ENCODE measurements at regions not wholly inside any gene's neighbourhood (a gene's known extent, or its start where the extent isn't known, plus 50 kb on each side); places are given as distances from the start of the nearest gene placed in this dataset.

DNA sequence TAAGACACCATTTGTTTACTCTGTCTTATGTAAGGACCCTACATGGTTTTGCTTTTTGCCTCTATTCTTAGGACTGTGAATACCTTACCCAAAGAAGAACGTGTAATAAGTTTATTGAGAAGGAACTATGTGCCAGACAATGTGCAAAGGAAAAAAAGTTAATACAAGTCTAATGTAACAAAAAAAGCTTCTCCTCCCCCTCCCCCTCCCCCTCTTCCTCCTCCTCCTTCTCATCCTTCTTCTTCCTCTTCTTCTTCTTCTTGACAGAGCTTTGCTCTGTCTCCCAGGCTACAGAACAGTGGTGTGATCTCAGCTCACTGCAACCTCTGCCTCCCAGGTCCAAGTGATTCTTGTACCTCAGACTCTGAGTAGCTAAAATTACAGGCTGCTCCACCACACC lies 50.9 kb upstream of the MITF start:
- H3K9ac ChIP-seq (ENCODE audit: low read length) = no peak overlapping the region
- no peaks in the 10 kb centered on the region for H3K9me3 ChIP-seq (ENCODE audit: low read length)
- H3K9me2 ChIP-seq (ENCODE audit: insufficient read depth, low read length) = no peaks in the 10 kb centered on the region
- no peak overlapping the region for H3K27ac ChIP-seq (ENCODE audit: low read length)
- H3K36me3 ChIP-seq (ENCODE audit: insufficient read depth, low read length) = no peaks in the 10 kb centered on the region
- no peak overlapping the region for H2AFZ ChIP-seq (ENCODE audit: low read depth, low read length)
- H3K4me2 ChIP-seq (ENCODE audit: low read length) = no peak overlapping the region
- H3K27me3 ChIP-seq (ENCODE audit: insufficient read depth, low read depth, low read length) = no peaks in the 10 kb centered on the region
- no peaks in the 10 kb centered on the region for H4K20me1 ChIP-seq (ENCODE audit: insufficient read depth)
- no peak for TF ChIP-seq EZH2 (IDR thresholded peaks at IDR 0.05; ENCODE audit: borderline replicate concordance, insufficient read depth, low read length, poor library complexity, severe bottlenecking)
- no peak for TF ChIP-seq SMC3 (conservative IDR thresholded peaks at IDR 0.05; ENCODE audit: poor library complexity)
- TF ChIP-seq, protein P1, sequence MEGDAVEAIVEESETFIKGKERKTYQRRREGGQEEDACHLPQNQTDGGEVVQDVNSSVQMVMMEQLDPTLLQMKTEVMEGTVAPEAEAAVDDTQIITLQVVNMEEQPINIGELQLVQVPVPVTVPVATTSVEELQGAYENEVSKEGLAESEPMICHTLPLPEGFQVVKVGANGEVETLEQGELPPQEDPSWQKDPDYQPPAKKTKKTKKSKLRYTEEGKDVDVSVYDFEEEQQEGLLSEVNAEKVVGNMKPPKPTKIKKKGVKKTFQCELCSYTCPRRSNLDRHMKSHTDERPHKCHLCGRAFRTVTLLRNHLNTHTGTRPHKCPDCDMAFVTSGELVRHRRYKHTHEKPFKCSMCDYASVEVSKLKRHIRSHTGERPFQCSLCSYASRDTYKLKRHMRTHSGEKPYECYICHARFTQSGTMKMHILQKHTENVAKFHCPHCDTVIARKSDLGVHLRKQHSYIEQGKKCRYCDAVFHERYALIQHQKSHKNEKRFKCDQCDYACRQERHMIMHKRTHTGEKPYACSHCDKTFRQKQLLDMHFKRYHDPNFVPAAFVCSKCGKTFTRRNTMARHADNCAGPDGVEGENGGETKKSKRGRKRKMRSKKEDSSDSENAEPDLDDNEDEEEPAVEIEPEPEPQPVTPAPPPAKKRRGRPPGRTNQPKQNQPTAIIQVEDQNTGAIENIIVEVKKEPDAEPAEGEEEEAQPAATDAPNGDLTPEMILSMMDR (IDR thresholded peaks at IDR 0.05; ENCODE audit: poor library complexity, severe bottlenecking) = no peak
- TF ChIP-seq POLR2AphosphoS5 (IDR thresholded peaks at IDR 0.05) = no peak
- no peak for TF ChIP-seq TAF1 (IDR thresholded peaks at IDR 0.05; ENCODE audit: low read depth)
- no peak overlapping the region for H3K4me3 ChIP-seq (ENCODE audit: low read length)
- H3F3A ChIP-seq (ENCODE audit: insufficient read depth, low read length, poor library complexity, severe bottlenecking) = no peaks in the 10 kb centered on the region
- no peaks in the 10 kb centered on the region for H3K79me2 ChIP-seq (replicated peaks; ENCODE audit: insufficient read depth, low read length)

DNA sequence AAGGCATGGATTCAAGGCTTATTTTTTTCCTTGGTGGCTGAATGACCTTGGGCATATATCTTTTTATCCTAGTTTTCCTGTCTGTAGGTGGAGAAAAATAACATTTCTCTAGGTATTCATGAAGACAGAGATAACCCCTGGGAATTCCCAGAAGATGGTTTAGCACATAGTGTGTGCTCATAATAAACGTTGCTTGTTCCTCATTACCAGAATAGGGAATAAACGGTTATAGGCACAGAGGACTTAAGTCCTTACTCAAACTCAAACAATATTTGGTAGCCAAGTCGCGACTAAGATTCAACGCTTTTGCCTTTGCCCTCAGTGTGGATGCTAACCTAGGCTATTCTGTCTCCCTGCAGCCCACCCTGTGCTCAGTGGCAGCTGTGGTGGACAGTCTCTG lies 51.6 kb upstream of the MITF start:
- Histone ChIP-seq H3K9me3 (ENCODE audit: low read length) (no peaks in the 10 kb centered on the region), H4K20me1 (ENCODE audit: insufficient read depth) (no peaks in the 10 kb centered on the region), H3K9ac (ENCODE audit: low read length) (no peak overlapping the region), H3K36me3 (ENCODE audit: insufficient read depth, low read length) (no peaks in the 10 kb centered on the region), H3F3A (ENCODE audit: insufficient read depth, low read length, poor library complexity, severe bottlenecking) (no peaks in the 10 kb centered on the region), H3K27ac (ENCODE audit: low read length) (no peak overlapping the region), H3K27me3 (ENCODE audit: insufficient read depth, low read depth, low read length) (no peaks in the 10 kb centered on the region), H3K9me2 (ENCODE audit: insufficient read depth, low read length) (no peaks in the 10 kb centered on the region), H3K4me2 (ENCODE audit: low read length) (no peak overlapping the region), H3K79me2 (replicated peaks; ENCODE audit: insufficient read depth, low read length) (no peaks in the 10 kb centered on the region), H3K4me3 (ENCODE audit: low read length) (no peak overlapping the region), H2AFZ (ENCODE audit: low read depth, low read length) (no peak overlapping the region)
- TF ChIP-seq TAF1 (IDR thresholded peaks at IDR 0.05; ENCODE audit: low read depth) = no peak
- TF ChIP-seq POLR2AphosphoS5 (IDR thresholded peaks at IDR 0.05) = no peak
- no peak for TF ChIP-seq MXI1 (conservative IDR thresholded peaks at IDR 0.05; ENCODE audit: poor library complexity, severe bottlenecking)
- TF ChIP-seq EZH2 (IDR thresholded peaks at IDR 0.05; ENCODE audit: borderline replicate concordance, insufficient read depth, low read length, poor library complexity, severe bottlenecking) = no peak
- TF ChIP-seq SMC3 (conservative IDR thresholded peaks at IDR 0.05; ENCODE audit: poor library complexity) = no peak
- TF ChIP-seq, protein P2, sequence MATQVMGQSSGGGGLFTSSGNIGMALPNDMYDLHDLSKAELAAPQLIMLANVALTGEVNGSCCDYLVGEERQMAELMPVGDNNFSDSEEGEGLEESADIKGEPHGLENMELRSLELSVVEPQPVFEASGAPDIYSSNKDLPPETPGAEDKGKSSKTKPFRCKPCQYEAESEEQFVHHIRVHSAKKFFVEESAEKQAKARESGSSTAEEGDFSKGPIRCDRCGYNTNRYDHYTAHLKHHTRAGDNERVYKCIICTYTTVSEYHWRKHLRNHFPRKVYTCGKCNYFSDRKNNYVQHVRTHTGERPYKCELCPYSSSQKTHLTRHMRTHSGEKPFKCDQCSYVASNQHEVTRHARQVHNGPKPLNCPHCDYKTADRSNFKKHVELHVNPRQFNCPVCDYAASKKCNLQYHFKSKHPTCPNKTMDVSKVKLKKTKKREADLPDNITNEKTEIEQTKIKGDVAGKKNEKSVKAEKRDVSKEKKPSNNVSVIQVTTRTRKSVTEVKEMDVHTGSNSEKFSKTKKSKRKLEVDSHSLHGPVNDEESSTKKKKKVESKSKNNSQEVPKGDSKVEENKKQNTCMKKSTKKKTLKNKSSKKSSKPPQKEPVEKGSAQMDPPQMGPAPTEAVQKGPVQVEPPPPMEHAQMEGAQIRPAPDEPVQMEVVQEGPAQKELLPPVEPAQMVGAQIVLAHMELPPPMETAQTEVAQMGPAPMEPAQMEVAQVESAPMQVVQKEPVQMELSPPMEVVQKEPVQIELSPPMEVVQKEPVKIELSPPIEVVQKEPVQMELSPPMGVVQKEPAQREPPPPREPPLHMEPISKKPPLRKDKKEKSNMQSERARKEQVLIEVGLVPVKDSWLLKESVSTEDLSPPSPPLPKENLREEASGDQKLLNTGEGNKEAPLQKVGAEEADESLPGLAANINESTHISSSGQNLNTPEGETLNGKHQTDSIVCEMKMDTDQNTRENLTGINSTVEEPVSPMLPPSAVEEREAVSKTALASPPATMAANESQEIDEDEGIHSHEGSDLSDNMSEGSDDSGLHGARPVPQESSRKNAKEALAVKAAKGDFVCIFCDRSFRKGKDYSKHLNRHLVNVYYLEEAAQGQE (IDR thresholded peaks at IDR 0.05; ENCODE audit: borderline replicate concordance) = no peak
- no peak for TF ChIP-seq EP300 (conservative IDR thresholded peaks at IDR 0.05; ENCODE audit: poor library complexity, severe bottlenecking)
- TF ChIP-seq, protein P1 (IDR thresholded peaks at IDR 0.05; ENCODE audit: poor library complexity, severe bottlenecking) = no peak
- no peak for TF ChIP-seq RAD21 (conservative IDR thresholded peaks at IDR 0.05)

Measured in neural cell (in vitro differentiated cells).